Stimulated activated CD4-positive, alpha-beta T cell treated with anti-CD3 and anti-CD28 coated beads, TNF-alpha, amount 100 ng/mL, for 4 hours (primary cell): ENCODE measurements at regions not wholly inside any gene's neighbourhood (a gene's known extent, or its start where the extent isn't known, plus 50 kb on each side); places are given as distances from the start of the nearest gene placed in this dataset.
A peak's percentile ranks its signal among the peaks of the same experiment; 100 is the strongest.

Experiments used
- DNase-seq, 3 experiments: peaks; one replicate each; pipeline ENCODE4 v3.0.0-alpha.2; 2020; ENCODE audit warnings: low read depth in 3 of 3

- no peak for DNase-seq
Observed at GRCh38 chr11:43545610-43546009, 134.9 kb upstream of the HSD17B12 start.

DNA sequence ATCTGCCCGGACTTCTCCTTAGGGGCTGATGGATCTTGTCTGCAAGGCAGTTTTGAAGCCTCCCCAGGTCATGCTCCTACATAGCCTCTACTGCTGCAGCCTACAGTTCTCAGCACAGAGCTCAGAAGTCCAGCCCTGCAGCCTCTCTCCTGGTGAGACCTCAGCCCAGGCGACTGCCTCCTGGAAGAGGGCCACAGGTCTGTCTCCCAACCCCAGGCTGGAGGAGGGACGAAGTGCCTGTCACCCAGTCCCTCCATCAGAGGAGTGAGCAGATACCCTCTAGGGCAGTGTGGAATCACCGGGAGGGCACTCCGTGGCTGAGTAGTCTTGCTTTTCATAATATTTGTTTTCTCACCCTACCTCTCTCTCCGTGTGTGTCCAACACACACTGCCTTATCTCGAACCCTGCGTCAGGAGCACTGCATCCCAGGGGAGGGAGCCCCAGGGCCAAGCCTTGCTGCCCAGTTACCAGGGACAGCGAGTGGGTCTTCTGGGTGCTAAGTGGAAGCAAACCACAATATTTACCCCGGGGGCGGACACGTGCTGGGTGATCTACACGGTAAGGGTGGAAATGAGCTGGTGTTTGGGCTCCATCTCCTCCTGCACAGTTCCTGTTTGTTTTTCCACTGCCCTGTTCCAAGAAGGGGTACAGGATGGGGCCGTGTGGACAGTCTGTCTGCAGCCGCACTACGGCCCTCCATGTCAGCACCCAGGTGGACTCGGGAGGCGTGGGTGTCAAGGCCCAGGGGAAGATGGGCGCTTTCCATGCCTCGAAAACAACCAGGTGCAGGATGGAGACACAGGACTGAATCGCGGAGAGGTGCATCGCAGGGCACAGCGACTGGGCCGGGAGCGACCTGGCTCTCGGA is 133.7 kb upstream of the HSD17B12 start:
- DNase-seq: no peak

DNA sequence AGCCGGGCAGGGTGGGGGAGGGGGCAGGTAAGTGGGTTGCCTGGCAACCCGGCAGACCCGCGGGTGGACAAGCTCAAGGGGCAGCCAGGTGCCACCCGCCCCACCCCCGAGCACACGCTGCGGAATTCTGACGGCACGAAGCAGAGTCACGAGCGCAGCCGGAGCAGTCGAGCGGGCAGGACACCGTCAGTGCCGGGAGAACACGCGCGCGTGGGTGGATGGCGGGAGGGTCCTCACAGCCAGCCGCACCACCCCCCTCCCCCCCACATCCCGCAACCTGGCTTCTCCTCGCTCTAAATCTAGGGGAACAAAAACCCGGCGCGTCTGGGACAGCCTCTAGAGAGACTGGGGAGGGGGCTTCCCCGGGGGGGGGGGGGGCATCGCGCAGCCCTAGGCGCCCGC is 133.1 kb upstream of the HSD17B12 start:
- DNase-seq: no peak

DNA sequence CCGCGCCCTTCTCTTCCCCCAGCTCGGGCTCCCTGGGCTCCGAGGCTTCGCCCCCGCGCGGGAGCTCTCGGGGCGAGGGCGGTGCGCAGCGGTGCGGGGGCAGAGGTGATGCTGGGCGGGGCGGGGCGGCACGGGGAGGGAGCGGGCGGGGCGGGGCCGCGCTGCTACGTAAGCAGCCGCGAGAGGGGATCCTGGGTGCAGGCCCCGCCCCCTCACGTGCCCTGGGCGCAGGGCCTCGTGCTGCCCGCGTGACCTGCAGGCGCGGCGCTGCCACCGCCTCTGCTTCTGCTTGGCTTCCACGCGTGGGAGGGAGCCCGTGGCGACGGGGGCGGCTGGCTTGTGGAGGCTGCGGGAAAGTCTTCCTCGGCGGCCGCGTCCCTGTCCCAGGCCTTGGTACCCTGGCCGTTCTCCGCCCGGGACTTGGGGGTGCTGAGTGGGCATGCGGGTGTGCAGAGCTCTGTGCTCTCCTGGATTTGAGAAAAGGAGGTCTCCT is 132.6 kb upstream of the HSD17B12 start:
- DNase-seq: peak in 1 of 3 experiments; percentile 15

DNA sequence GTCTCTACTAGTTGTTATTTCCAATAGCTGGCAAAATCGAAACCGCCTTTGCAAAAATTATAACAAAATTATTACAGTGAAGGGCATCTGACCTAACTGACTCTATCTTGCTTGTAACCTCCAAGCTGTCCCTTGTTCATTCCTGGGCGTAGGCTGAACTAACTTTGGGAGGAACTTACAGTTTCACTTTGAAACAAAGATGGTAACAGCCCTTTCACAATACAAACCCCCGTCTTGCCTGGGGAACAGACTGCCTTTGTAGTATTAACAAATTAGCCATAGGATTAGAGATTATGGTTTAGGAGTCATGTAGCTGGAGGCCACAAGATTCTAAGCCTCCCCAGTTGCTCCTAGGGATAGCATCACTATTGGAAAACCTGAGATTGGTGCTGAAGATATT is 131.6 kb upstream of the HSD17B12 start:
- no peak for DNase-seq

- DNase-seq: no peak
Observed at GRCh38 chr11:43549624-43550023, 130.9 kb upstream of the HSD17B12 start.

DNA sequence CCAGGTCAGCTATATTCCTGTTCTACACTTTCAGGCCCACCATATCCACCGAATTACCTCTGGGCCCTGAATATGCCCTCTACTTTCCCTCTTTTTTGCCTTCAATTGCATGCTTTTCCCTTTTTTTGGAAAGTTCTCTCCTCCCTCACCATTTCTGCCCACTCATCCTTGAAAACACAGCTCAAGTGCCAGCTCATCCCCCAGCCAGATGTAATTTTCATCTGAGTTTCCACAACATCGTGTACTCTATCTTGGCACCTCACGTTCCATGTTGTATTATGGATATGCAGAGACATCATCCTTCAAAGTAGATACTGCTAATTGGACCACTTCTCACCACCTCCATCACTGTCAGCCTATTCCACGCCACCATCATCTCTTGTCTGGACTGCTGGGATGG is 129.8 kb upstream of the HSD17B12 start:
- no peak for DNase-seq

DNA sequence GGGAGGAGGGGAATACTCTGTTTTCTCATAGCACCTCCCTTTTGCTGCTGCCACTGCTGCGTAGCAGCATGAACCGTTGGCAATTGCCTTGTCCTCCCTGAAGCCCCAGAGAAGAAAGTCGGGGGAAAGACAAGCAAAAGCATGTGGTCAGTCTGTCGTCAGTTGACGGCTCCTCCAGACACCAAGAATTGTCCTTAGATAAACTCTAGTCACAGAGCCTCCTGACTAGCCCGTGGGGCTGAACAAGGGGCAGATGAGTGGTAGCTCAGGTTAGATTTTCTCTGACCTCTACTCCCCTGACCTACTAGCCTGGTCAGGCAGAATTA is 126.4 kb upstream of the HSD17B12 start:
- no peak for DNase-seq

DNA sequence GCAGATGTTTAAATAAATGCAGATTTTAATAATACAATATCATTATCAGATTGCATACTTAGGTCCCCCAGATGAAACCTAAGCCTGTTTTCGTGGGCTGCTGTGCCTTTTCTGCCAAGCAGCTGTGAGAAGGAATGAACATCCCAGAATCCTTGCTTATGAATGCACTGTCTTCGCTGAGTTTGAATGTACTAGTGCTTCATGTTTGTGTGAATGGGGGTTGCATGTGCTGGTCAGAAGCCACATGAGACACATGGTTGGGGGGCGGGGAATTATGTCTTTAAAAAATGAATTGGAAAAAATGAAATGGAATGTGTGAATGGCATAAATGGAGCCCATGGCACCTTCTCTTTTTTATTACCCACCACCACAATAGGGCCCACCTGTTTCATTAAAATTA is 125.4 kb upstream of the HSD17B12 start:
- no peak for DNase-seq

GRCh38 chr11:43555816-43556611 is 124.5 kb upstream of the HSD17B12 start:
- no peak for DNase-seq

GRCh38 chr11:43556612-43557375 is 123.7 kb upstream of the HSD17B12 start:
- no peak for DNase-seq

GRCh38 chr11:43557553-43558110 is 122.9 kb upstream of the HSD17B12 start:
- no peak for DNase-seq

- no peak for DNase-seq
Observed at GRCh38 chr11:43558146-43558545, 122.4 kb upstream of the HSD17B12 start.

GRCh38 chr11:43558556-43559127 is 121.9 kb upstream of the HSD17B12 start:
- no peak for DNase-seq

DNA sequence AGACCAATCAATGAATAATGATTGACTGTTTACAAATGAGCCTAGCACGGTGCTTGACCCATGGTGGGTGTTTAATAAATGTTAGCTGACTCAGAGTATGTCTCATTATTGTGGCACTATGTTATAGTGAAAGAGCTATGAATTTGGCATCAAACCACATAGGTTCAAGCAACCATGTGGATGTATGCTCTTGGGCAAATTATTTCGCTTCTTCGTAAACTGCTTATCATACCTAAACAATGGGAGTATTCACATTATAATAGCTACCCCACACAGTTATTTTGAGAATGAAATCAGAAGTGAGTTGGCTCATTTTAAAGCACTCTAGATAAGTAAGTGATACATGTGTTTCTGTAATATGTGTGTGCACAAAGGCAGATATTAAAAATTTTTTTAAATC is 118.7 kb upstream of the HSD17B12 start:
- no peak for DNase-seq

DNA sequence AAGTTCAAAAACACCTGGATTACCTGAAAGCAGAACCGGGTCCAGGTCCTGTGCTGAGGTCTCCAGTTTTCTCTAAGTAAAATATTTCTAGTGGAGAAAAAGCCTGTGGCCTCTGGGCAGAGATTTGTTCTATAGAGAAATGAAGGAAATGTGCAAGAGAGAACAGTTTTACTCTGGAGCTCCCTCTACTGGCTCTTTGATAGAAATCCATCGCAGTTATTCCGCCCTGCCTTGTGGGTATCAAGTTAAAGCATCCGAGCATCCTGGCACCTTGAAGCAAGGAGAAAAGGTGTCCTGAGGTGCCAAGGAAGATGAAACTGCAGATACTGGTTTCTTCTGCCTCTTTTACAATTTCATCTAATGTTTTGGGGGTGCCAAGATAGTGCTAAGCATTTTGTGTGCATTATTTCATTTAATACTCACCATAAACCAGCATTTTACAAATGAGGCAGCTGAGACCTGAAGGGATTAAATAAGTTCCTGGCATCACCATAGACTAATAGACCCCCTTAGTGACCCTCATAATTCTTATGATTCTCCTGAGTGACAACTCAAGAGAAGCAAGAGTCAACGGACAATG is 113.1 kb upstream of the HSD17B12 start:
- no peak for DNase-seq

- DNase-seq: no peak
Observed at GRCh38 chr11:43573233-43573632, 107.3 kb upstream of the HSD17B12 start.

DNA sequence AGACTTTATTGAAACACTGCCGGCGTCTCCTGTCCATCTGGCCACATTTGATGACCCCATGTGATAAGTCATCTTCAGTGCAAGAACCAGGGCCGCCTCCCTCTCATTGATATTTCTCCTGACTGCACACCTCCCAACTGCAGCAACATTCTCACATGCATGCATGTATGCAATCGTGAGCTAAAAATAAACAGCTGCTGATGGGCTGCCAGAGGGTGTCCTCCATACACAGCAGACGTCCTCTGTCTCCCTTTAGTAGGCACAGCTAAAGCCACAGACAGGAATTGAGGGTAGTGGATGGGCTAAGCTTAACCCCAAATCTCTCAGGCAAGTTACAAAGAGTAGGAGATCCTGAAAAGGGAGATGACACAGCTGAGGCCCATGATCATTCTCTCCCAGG is 106.7 kb upstream of the HSD17B12 start:
- DNase-seq: no peak

GRCh38 chr11:43574411-43574810 is 106.1 kb upstream of the HSD17B12 start:
- DNase-seq: no peak

- DNase-seq: no peak
Observed at GRCh38 chr11:43574949-43575912, 105.3 kb upstream of the HSD17B12 start.
